ENCODE measurements at regions not wholly inside any gene's neighbourhood (a gene's known extent, or its start where the extent isn't known, plus 50 kb on each side); places are given as distances from the start of the nearest gene placed in this dataset.

DNA sequence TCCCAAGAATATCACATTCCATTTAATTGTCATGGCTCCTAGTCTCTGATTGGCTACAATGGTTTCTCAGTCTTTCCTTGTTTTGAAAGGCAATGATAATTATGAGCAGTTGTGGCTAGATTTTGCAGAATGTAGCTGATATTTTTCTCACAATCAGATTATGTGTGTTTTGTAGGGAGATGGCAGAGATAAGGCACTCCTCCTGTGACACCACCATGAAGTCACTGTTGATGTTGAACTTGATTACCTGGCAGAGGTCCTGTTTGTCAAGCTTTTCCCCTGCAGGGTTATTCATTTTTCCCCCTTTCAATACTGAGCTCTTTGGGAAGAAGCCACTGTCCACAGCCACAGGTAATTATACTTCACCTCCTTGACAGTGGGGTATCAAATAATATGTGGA lies 602.9 kb upstream of the PFKP start:
- Histone ChIP-seq H3K4me3 (ENCODE audit: insufficient read depth, low read length, poor library complexity, severe bottlenecking) (no peak overlapping the region), H3K36me3 (ENCODE audit: low read length) (no peaks in the 10 kb centered on the region), H3K79me2 (ENCODE audit: insufficient read depth, low read length) (no peaks in the 10 kb centered on the region), H4K20me1 (ENCODE audit: low read depth, low read length) (no peaks in the 10 kb centered on the region), H2AFZ (ENCODE audit: low read depth, low read length, severe bottlenecking) (no peak overlapping the region), H3K9ac (ENCODE audit: low read length) (no peak overlapping the region), H3K27me3 (ENCODE audit: low read length) (0 out of 2 replicates have a peak, but pooled peaks cover 3% of the 10 kb centered on the region), H3K9me3 (ENCODE audit: insufficient read depth, low read length) (no peaks in the 10 kb centered on the region), H3F3A (ENCODE audit: insufficient read depth) (no peaks in the 10 kb centered on the region), H3K27ac (ENCODE audit: low read depth, low read length) (no peak overlapping the region), H3K4me2 (ENCODE audit: low read depth, low read length, poor library complexity, severe bottlenecking) (no peak overlapping the region), H3K9me2 (replicated peaks; ENCODE audit: insufficient read depth, low read length) (no peaks in the 10 kb centered on the region)
- TF ChIP-seq EZH2phosphoT487 (conservative IDR thresholded peaks at IDR 0.05; ENCODE audit: low read length) = no peak
- TF ChIP-seq, protein P1, sequence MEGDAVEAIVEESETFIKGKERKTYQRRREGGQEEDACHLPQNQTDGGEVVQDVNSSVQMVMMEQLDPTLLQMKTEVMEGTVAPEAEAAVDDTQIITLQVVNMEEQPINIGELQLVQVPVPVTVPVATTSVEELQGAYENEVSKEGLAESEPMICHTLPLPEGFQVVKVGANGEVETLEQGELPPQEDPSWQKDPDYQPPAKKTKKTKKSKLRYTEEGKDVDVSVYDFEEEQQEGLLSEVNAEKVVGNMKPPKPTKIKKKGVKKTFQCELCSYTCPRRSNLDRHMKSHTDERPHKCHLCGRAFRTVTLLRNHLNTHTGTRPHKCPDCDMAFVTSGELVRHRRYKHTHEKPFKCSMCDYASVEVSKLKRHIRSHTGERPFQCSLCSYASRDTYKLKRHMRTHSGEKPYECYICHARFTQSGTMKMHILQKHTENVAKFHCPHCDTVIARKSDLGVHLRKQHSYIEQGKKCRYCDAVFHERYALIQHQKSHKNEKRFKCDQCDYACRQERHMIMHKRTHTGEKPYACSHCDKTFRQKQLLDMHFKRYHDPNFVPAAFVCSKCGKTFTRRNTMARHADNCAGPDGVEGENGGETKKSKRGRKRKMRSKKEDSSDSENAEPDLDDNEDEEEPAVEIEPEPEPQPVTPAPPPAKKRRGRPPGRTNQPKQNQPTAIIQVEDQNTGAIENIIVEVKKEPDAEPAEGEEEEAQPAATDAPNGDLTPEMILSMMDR (IDR thresholded peaks at IDR 0.05; ENCODE audit: insufficient read depth, low read length, poor library complexity, severe bottlenecking) = no peak

DNA sequence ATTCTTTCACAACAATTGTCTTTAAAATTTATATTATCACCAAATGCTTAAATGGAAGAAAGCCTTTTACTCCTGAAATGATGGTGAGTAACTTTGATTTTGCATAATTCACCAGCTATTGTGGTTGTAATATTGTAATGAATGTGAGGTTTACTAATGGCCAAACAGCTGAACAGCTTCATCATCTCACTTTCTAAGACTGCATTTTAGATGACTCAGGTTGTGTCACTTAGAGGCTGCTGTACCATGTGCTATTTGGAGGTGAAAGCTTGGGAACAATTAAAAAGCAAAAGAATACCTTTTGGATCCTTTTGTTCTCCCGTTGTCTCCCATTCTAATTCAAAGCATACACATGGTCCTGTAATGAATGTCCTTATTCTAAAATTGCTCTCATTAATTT lies 604.0 kb upstream of the PFKP start:
- H3K9me3 ChIP-seq (ENCODE audit: insufficient read depth, low read length) = no peaks in the 10 kb centered on the region

DNA sequence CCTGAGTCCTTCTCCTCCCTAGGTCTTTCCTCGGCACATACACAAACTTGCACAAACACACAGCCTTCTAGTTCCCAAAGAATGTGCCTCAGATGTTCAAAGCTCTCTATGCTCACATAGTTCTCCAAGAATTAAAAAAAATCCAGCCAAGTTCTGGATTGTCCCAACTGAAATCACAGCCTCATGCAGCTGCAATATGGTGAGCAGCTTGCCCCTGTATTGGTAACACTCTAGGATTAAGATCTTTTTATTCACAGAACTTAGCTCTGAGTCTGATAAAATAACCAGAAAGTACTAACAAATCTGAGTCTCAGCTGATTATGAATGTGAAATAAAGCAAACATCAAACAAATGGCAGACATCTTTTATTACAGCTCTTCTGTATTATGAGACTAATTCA lies 604.8 kb upstream of the PFKP start:
- no peak overlapping the region for H3K4me3 ChIP-seq (ENCODE audit: insufficient read depth, low read length, poor library complexity, severe bottlenecking)
- no peaks in the 10 kb centered on the region for H3F3A ChIP-seq (ENCODE audit: insufficient read depth)
- no peaks in the 10 kb centered on the region for H3K9me3 ChIP-seq (ENCODE audit: insufficient read depth, low read length)
- H4K20me1 ChIP-seq (ENCODE audit: low read depth, low read length) = no peaks in the 10 kb centered on the region
- no peaks in the 10 kb centered on the region for H3K36me3 ChIP-seq (ENCODE audit: low read length)
- 0 out of 2 replicates have a peak, but pooled peaks cover 3% of the 10 kb centered on the region for H3K27me3 ChIP-seq (ENCODE audit: low read length)
- no peaks in the 10 kb centered on the region for H3K9me2 ChIP-seq (replicated peaks; ENCODE audit: insufficient read depth, low read length)
- TF ChIP-seq EZH2phosphoT487 (conservative IDR thresholded peaks at IDR 0.05; ENCODE audit: low read length) = no peak
- TF ChIP-seq, protein P1 (IDR thresholded peaks at IDR 0.05; ENCODE audit: insufficient read depth, low read length, poor library complexity, severe bottlenecking) = no peak
- H2AFZ ChIP-seq (ENCODE audit: low read depth, low read length, severe bottlenecking) = no peak overlapping the region
- H3K4me2 ChIP-seq (ENCODE audit: low read depth, low read length, poor library complexity, severe bottlenecking) = no peak overlapping the region
- no peaks in the 10 kb centered on the region for H3K79me2 ChIP-seq (ENCODE audit: insufficient read depth, low read length)
- H3K9ac ChIP-seq (ENCODE audit: low read length) = no peak overlapping the region
- no peak overlapping the region for H3K27ac ChIP-seq (ENCODE audit: low read depth, low read length)

More for the DNA sequence above, 604.0 kb upstream of the PFKP start:
- no peak overlapping the region for H2AFZ ChIP-seq (ENCODE audit: low read depth, low read length, severe bottlenecking)
- H4K20me1 ChIP-seq (ENCODE audit: low read depth, low read length) = no peaks in the 10 kb centered on the region
- no peak overlapping the region for H3K27ac ChIP-seq (ENCODE audit: low read depth, low read length)
- no peaks in the 10 kb centered on the region for H3K36me3 ChIP-seq (ENCODE audit: low read length)
- no peaks in the 10 kb centered on the region for H3K79me2 ChIP-seq (ENCODE audit: insufficient read depth, low read length)
- no peak overlapping the region for H3K4me3 ChIP-seq (ENCODE audit: insufficient read depth, low read length, poor library complexity, severe bottlenecking)
- no peaks in the 10 kb centered on the region for H3K9me2 ChIP-seq (replicated peaks; ENCODE audit: insufficient read depth, low read length)
- 0 out of 2 replicates have a peak, but pooled peaks cover 3% of the 10 kb centered on the region for H3K27me3 ChIP-seq (ENCODE audit: low read length)
- no peak overlapping the region for H3K4me2 ChIP-seq (ENCODE audit: low read depth, low read length, poor library complexity, severe bottlenecking)
- no peaks in the 10 kb centered on the region for H3F3A ChIP-seq (ENCODE audit: insufficient read depth)
- H3K9ac ChIP-seq (ENCODE audit: low read length) = no peak overlapping the region
- TF ChIP-seq, protein P1 (IDR thresholded peaks at IDR 0.05; ENCODE audit: insufficient read depth, low read length, poor library complexity, severe bottlenecking) = no peak
- TF ChIP-seq EZH2phosphoT487 (conservative IDR thresholded peaks at IDR 0.05; ENCODE audit: low read length) = no peak

Data from SU-DHL-6 (cell line).